IPS-NIHi7 (cell line): ENCODE measurements at regions not wholly inside any gene's neighbourhood (a gene's known extent, or its start where the extent isn't known, plus 50 kb on each side); places are given as distances from the start of the nearest gene placed in this dataset.
"Not testable (repeated sequence)": the region's sequence is repeated elsewhere in the genome, so short reads cannot be mapped to it uniquely, and the experiment has no call there.

Experiments
- DNase-seq: peaks from one replicate; pipeline ENCODE4 v3.0.0; 2012; ENCODE audit warnings: mixed read lengths; ENCODE audit errors: extremely low spot score

DNA sequence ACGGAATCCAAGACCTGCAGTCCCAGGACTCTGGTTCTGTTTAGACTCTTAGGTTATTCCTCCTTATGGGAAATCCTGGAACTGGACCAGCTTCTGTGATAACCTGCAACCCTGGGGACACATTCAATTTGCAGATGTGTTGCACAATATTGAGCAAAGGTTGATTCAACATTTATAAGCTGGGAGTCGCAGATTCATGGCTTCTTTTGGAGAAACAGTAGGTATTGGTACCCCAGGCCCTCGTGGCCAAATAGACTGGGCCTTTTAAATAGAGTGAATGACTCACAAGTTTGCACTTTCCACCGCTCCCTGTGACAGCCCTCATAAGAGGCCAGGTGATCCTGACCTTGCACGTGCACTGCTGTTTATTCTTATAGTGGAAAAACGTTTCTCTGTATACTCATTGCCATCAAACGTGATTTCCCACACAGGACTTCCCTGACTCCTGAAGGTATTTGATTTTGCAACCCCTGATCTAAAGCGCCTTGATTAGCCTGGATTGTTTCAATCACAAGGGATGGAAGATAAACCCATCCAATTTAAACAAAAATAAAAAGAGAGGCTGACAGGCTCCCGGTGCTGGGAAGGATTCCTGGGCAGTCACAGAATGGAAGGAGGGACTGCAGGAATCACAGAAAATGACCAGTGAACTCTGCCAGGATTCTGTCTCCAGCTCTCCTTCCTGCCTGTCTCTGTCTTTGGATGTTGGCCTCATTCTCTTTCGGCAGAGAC lies 98.0 kb downstream of the VCPKMT start:
- no peak for DNase-seq

DNA sequence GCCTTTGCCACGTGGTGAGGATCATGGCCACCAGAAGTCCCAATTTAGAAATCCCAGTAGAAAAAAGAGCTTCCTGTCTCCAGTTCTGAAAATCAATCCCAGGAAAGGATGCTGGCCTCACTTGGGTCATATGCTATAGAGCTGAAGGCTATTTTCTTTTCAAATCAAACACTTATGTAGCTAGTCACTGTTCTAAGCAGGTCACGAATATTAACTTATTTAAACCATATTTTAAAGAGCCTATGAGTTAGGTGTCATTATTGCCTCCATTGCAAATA lies 97.5 kb downstream of the VCPKMT start:
- DNase-seq: no peak

DNA sequence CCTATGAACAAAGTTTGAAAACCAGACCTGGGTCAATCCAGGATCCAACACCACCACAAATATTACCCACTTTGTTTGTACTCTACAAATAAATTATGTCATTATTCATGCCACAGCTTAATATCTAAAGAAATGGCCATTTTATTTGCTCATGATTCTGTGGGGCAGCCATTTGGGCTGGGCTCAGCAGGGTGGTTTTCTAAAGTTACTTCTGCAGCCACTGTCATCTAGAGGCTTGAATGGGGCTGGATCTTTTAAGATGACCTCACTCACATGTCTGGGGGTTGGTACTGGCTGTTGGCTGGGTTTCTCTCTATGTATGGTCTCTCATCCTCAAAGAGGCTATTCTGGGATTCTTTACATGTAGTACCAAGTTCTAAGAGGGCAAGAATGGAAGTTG lies 96.2 kb downstream of the VCPKMT start:
- no peak for DNase-seq

DNA sequence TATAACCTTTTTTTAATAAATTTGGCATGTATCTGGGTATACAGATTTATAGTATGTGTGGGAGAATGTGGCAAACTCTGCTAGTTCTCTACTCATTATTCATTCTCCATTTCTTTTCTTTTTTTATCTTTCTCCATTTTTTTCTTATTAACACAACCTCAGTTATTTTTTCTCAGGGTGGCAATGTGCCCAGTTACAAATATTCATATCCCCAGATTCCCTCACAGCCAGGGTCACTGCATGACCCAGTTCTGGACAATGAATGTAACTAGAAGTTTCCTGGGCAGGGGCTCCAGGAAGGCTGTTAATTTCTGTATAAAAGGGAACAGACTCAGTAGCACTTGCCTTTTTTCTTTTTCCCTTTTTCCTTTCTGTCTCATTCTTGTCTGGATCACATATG lies 95.6 kb downstream of the VCPKMT start:
- DNase-seq: no peak

DNA sequence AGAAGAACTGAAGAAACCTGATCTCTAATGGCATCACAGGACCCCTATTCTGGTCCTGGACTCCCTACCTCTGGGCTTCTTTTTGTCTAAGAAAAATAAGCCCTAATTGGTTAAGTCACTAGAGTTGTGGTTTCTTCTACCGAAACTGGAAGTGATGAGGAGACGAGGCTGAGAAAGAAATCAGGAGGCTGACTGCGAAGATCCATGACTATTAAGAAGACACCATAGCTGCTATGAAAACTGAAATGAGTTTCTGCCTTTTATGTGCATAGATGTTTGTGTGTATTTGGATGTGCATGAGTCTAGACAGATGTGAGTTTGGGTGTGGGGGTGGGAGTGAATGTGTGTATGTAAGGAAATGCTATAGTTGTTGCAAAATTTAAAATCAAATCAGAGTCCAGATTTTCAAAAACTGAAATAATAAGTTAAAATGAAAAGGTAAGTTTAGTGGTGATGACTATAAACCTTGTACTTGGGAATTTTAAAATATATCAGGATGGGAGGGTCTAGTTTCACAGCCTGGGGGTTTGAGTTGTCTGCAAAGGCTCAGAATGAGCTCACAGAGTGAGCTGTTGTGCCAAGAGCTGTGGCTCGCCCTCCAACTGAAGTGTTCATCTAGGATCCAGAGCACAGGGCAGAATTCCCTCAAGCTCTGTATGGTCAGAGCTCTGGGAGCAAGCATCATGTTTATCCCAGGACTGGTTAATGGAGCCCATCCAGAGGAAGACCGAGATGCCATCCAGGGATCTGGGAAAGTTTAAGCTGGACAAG lies 94.9 kb downstream of the VCPKMT start:
- no peak for DNase-seq

DNA sequence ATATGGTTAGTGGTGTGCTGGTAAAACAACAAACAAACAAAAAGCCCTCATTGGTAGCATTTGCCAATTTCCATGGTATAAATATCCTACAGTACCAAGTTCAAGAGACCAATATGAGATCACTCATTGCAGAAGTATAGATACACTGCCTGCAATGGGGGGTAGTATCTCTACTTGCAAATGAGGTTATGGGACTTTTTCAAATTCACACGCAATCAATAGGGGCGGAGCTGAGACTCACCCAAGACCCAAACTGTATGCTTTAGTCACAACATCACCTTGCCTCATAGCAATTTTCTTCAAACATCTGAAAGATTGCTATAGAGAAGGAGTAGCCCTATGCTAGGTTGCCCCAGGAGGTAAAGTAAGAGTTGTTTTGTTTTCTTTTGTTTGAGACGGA lies 93.7 kb downstream of the VCPKMT start:
- no peak for DNase-seq

DNA sequence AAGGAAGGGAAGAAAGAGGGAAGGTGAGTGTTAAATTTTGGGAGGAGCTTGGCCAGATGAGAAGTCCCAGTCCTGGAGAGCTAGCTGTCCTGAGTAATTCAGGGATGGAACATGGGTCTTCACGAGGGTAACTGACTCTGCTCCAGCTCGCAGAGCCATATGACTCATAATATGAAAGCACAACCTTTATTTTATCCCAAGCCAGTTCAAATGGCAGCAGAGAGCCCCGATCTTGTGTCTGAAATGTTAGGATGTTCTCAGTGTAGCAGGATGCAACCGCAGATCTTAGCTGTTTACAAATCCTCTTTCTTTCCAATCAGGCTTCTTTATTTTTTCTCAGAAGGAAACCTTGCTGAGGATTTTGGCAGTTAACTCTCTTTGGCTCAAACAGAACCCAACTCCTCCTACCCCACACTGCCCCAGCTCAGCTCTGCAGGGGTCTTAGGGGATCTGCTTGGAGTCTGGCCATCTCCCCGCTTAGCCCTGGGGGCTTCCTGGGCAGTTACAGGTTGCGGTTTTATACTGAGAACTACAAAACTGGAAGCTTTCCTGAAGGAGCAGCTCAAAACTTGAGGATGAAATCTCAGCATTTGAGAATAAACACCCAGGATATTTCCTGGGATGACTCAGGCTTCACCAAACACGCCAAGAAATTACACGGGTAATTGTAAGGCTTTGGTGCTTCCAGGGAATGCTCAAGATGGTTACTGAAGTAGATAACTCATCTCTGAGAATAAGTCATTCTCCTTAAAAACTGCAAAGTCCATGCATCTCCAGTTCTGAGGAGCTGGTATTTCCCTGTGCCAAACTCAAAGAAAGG lies 92.5 kb downstream of the VCPKMT start:
- no peak for DNase-seq

DNA sequence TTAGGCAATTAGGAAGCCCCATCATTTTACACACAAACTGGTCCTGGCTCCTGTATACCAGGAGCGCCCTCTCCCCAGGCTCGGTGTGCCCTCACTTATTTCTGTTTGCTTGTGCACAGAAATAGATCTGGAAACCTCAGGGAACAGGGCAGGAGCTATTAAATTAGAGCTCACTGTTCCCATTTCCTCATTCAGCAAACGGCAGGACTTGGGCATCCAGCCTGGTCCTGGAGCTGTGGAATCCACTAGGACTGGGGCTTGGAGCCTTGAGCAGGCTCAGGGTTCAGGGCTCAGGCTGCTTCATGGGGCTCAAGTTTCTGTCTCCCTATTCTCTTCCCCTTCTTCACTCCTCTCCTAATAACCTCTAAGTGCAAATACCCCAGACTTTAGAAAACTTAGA lies 91.3 kb downstream of the VCPKMT start:
- DNase-seq: no peak

DNA sequence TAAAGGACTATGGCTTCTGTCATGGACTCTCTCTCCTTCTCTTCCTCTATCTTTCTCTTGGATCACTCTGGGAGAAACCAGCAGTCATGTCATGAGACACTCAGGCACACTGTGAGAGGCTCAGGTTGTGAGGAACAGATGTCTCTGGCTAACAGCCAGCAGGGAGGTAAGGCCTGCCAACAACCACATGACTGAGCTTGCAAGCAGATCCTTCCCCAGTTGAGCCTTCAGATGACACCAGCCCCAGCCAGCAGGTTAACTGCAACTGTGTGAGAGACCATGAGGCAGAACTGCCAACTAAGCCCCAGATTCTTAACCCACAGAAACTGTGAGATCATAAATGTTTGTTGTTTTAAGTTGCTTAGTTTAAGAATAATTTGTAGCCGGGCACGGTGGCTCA lies 90.6 kb downstream of the VCPKMT start:
- DNase-seq: no peak

DNA sequence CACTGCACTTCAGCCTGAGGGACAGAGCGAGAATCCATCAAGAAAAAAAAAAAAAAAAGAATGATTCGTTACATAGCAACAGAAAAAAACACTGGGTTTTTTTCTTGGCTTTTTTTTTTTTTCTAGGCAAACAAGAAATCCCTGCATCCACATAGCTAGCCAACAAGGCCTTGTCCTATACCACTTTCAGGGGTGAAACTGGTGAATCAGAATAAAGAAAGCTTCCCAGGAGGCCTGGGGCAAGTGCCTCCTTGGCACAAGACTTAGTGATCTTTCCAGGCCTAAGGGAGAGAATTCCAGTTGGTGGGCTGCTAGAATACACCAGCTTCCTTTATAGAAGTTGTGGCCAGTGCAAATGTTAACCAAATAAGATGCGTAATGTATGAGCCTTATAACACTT lies 90.0 kb downstream of the VCPKMT start:
- DNase-seq: no peak

DNA sequence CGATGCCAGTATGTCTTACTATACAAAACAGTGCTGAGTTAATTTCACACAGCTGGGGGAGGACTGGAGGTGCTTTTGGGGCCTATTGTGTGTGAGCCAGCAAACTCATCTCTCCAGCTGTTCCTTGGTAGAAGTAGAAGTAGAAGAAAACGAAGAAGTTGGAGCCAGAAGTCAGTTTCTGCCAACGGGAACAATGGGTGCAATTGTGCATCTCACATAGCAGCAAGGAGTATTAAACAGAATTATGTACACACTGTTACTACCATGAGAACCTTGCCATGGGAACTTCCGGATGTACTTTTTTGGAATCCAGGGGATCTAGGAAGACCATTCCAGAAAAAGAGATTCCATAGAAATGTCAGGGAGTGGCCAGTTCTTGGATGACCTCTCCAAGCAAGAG lies 88.6 kb downstream of the VCPKMT start:
- DNase-seq: no peak

DNA sequence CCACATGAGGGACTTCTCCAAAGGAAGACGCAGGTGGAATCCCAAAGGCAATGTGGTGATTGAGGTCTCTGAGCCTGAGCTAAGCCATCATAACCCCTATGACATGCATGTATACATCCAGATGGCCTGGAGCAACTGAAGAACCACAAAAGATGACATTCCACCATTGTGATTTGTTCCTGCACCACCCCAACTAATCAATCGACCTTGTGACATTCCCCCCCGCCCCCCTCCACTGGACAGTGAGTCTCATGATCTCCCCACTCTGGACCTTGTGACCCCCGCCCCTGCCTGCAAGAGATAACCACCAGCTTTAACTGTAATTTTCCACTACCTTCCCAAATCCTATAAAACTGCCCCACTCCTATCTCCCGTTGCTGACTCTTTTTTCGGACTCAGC lies 87.9 kb downstream of the VCPKMT start:
- DNase-seq: no peak

DNA sequence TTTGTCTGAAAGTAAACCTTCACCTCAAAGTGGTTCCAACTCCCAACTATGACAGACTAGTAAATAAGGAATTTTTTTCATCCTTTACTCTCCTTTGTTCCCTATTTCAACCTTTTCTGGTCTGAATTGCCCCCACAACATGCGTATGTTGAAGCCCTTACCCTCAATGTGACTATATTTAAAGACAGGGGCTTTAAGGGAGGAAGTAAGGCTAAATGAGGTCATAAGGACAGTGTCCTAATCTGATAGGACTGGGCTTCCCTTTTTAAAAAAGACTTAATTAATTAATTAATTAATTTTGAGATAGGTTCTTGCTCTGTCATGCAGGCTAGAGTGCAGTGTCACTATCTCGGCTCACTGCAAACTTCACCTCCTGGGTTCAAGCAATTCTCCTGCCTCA lies 86.3 kb downstream of the VCPKMT start:
- DNase-seq: no peak

DNA sequence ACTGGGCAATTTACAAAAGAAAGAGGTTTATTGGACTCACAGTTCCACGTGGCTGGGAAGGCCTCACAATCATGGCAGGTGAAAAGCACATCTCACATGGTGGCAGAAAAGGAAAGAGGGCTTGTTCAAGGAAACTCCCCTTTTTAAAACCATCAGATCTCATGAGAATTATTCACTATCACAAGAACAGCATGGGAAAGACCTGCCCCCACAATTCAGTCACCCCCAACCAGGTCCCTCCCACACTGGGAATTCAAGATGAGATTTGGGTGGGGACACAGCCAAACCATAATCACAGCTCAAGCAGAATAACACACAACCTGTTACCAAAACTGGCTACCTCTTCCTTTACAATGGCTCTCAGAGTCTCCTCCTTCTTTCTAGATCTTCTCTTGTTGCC lies 85.5 kb downstream of the VCPKMT start:
- DNase-seq: not testable (repeated sequence)

DNA sequence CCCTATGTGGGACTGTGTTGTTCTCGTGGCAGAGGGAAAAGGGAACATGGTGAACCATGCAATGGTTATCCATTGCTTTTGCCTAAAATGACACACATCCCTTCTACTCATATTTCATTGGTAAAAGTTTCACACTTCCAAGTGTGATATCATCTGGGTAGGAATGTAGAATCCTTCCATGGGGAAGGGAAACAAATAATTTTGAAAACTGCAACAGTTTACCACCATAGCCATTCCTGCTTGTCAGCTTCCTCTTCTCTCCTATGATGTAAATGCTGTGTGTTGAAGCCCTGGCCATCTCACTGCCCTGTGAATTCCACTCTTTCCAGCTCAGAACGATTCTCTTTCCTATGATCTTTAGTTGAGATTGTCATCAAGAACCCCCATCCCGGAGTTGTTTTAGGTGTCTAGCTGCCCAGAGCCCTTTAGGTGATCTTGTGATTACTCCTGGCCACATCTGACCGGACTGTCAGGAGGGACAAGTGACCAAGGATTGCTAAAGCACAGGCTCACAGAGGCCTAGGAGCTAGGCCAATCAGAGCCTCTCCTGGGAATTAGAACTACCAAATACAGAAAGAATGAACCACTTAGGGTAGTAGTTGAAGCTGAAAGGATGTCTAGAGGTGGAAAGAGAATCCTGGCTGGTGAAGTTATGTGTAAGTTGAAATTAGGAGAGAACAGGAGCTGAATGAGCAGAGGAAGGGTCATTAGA lies 84.6 kb downstream of the VCPKMT start:
- no peak for DNase-seq

DNA sequence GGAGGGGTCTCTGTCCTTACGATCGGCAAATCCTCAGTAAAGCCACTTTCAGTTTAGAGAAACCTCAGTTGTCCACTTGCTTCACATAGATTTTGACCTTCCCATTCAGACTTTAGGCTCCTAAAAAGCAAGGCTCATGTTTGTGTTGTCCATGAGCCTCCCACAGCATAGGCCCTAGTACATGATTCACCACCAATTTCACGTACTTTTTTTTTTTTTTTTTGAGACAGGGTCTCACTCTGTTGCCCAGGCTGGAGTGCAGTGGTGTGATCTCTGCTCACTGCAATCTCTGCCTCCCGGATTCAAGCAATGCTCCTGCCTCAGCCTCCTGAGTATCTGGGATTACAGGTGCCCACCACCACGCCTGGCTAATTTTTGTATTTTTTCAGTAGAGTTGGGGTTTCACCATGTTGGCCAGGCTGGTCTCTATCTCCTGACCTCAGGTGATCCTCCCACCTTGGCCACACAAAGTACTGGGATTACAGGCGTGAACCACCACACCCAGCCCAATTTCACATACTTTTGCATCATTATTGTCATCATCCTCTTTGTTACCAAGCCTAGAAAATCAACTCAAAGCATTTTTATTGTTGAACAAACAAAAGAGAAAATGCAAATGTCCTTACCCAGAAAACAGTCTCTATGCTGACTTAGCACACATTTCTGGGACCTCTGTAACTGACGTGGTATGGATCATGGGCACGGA lies 83.8 kb downstream of the VCPKMT start:
- not testable (repeated sequence) for DNase-seq

DNA sequence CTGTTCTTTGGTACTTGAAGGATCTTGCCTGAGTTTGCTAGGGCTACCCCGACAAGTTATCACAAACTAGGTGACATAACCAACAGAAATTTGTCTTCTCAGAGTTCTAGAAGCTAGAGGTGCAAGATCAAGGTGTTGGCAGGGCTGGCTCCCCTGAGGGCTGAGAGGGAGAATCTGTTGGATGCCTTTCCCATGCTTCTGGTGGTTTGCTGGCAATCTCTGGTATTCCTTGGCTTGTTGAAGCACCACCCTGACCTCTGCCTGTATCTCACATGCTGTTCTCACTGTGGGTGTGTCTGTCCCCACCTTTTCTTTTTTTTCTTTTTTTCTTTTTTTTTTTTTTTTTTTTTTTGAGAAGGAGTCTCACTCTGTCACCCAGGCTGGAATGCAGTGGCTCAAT lies 81.2 kb downstream of the VCPKMT start:
- DNase-seq: no peak

DNA sequence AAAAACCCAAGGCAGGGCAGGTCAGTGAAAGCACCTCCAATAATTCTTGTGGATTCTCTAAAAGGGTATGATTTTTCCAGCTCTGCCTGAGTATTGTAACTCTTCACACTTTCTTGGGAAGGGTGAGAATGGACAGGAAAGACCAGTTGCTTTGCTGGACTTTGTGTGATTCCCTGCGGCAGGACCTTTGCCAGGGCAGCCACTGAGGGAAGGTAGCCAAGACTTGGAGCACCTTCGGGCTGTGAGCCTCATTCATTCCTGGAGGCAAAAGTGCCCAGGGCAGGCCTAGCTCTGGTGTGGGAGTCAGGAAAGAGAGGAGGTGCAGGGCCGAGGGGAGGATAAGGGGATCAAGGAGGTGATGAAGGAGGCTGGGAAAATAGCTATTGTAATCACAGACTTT lies 80.2 kb downstream of the VCPKMT start:
- DNase-seq: no peak

DNA sequence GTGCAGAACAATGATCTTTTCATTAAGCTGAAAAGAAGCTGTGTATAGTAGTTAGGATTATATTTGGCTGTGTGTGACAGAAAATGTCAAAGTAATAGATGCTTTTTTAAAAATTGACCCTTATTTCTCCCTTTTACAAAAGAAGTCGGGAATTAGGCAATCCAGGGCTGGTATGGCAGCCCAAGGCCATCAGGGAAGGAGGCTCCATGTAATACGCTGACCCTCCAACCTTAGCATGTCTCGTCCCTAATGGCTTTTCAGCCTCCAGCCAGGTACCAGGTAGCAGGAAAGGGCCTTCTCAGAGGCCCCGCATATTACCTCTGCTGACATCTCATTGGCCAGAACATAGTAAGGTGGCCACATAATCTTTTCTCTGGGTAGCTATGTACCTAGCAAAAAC lies 79.7 kb downstream of the VCPKMT start:
- no peak for DNase-seq

DNA sequence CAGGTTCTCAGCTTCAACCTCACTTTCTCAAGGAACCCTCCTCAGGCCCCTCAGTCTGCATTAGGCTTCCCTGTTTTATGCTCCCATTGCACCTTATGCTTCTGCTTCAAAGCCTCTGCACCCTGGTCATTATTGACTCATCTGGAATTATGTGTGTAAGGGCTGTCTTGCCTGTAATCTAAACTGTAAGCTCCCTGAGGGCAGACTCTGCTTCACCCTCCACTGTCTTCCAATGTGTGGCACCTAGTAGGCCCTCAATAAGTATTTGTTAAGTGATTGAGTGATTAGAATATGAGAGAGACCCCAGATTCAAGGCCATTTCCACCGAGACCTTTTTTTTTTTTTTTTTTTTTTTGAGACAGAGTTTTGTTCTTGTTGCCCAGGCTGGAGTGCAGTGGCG lies 79.1 kb downstream of the VCPKMT start:
- DNase-seq: no peak

DNA sequence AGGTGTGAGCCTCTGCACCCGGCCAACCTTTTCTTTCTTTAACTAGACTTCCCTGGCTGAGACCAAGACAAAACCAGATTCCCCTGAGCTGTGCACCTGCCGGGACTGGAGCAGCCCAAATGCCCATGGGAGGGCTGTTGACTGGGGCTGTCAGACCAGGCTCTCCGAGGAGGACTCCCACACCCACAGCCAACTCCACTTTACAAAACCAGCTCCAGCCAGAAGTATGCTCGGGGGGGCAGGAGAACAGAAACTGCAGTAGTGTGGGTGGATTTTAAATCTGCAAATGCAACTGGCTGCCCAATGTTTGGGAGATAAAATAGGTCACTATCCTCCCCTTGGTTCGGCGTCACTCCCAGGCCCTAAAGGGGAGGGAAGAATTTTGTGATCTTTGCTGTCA lies 78.5 kb downstream of the VCPKMT start:
- DNase-seq: no peak
